ENCODE measurements at regions not wholly inside any gene's neighbourhood (a gene's known extent, or its start where the extent isn't known, plus 50 kb on each side); places are given as distances from the start of the nearest gene placed in this dataset.

GRCh38 chr4:10225096-10225495, 108.5 kb upstream of the WDR1 start:
- TF ChIP-seq POLR2AphosphoS5 (IDR thresholded peaks at IDR 0.05) (no peak), CTCF (IDR thresholded peaks at IDR 0.05) (no peak)

Data from prostate gland (tissue), 2 donors.